GM12875 (cell line): ENCODE measurements at regions not wholly inside any gene's neighbourhood (a gene's known extent, or its start where the extent isn't known, plus 50 kb on each side); places are given as distances from the start of the nearest gene placed in this dataset.

Source experiments
- H3K4me3 ChIP-seq: one replicate; pipeline ENCODE4 v1.5.1; 2011; ENCODE audit warnings: low read depth, low read length, control low read depth
- TF ChIP-seq, protein P1 (sequence below): IDR thresholded peaks from 2 replicates; pipeline ENCODE4 v1.5.1; 2011; ENCODE audit warnings: low read depth, mild to moderate bottlenecking, control low read depth, inconsistent platforms, low read length, moderate library complexity, borderline replicate concordance; ENCODE audit not compliant: insufficient read depth

DNA sequence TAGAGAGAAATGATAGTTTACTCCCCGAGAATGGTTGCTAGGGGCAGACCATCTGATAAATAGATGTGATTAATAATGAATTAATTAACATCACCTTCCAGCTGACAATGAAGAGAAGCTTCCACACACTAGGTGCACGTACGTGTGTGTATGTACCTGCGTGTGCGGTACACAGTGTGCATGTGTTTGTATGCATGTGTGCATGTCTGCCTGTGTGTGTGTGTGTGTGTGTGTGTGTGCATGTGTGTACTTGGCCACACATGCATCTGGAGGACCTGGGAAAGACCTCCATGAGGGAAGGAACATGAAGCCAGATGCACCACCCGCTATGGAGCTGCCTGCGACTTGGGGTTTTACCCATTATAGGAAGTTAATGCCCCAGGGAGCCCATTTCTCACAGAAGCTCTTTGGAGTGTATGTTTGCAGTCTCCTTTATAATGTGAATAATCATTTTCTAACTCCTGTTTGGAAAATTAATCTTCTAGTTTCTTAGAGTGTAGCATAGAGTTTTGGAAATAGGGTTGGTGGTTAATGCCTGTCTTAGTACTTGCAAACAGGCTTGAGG, 229.1 kb downstream of the ENGASE start:
- H3K4me3 ChIP-seq: no peak overlapping the region
- TF ChIP-seq, protein P1, sequence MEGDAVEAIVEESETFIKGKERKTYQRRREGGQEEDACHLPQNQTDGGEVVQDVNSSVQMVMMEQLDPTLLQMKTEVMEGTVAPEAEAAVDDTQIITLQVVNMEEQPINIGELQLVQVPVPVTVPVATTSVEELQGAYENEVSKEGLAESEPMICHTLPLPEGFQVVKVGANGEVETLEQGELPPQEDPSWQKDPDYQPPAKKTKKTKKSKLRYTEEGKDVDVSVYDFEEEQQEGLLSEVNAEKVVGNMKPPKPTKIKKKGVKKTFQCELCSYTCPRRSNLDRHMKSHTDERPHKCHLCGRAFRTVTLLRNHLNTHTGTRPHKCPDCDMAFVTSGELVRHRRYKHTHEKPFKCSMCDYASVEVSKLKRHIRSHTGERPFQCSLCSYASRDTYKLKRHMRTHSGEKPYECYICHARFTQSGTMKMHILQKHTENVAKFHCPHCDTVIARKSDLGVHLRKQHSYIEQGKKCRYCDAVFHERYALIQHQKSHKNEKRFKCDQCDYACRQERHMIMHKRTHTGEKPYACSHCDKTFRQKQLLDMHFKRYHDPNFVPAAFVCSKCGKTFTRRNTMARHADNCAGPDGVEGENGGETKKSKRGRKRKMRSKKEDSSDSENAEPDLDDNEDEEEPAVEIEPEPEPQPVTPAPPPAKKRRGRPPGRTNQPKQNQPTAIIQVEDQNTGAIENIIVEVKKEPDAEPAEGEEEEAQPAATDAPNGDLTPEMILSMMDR: no peak

DNA sequence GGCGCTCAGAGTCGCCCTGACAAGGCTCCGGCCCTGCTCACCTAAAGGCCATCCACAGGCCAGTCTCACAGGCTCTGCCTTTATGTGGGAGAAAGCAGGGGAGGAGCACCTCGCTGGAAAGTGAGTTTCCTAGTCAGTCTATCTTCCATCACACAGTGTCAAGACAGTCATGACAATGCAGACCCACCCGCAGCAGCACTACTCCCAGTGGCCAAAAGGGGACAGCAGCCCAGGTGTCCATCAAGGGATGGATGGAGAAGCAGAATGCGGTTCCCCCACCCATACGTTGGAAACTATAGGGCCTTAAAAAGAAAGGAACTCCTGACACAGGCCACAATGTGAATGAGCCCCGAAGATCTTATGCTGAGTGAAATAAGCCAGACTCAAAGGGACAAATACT, 226.8 kb downstream of the ENGASE start:
- H3K4me3 ChIP-seq: no peak overlapping the region
- TF ChIP-seq, protein P1: no peak

DNA sequence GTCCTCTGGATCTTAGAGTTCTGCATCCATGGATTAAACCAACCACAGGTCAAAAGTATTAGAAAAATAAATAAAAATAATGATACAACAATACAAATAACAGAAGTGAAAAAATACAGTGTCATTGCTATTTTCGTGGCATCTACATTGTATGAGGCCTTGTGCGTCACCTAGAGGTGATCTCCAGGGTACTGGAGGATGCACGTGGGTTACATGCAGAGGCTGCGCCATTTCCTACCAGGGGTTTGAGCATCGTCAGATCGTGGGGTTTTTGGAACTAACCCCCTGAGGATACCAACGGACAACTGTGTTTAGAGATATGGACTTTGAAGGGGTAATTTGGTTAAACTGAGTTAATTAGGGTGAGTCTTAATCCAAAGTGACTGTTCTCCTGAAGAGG, 224.7 kb downstream of the ENGASE start:
- TF ChIP-seq, protein P1: no peak
- H3K4me3 ChIP-seq: no peak overlapping the region

DNA sequence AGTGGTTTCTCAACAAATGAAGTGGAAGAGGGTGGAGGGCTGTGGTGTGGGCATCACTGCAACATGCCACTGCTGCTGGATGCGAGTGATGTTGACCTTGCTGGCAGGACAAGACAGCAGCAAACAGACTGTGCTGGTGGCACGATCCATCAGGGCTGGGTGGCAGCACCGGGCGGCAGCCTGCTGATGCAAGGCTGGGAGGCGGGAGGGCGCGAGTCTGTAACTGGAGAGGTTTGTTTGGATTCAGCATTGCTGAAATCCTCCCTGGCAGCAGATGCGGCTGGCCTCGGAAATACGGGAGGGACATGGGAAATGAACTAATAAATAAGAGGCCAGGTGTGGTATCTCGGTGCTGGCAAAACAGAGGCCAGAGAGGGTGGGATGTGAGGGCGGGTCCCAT, 224.2 kb downstream of the ENGASE start:
- no peak overlapping the region for H3K4me3 ChIP-seq
- TF ChIP-seq, protein P1: no peak

DNA sequence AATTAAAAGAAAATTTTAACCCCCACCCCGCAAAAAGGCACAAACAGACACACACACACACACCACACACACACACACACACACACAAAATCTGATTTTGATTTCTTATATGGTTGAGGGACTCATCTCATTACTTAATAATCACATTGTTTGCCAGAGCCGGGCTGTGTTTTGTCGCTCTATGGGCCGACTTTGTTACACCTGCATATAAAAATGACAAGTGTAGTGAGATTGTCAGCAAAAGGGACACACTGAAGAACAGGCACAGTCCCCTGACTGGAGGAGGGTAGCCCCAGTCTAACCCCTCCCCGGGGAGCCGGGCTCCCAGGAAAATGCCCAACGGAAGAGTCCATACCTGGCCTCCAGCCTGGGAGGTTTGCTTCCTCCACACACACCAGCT, 221.6 kb downstream of the ENGASE start:
- TF ChIP-seq, protein P1: no peak
- no peak overlapping the region for H3K4me3 ChIP-seq

DNA sequence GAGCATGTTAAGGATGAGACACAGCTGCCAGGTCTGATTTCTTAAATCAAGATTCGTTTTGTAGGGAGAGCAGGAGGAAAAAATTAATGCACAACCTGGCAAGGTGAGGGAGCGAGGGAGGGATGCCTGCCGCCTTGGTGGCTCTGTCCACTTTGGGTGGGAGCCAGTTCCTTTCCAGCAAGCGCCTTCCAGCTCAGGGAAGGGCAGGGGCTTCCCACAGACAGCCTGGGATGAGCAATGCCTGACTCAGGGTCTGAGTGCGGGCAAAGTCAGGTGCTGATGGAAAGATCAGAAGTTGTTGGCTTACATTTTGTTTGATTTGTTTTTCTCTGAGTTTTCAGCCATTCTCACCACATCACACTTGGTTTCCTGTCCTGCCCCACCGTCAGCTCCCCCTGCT, 220.7 kb downstream of the ENGASE start:
- H3K4me3 ChIP-seq: no peak overlapping the region

DNA sequence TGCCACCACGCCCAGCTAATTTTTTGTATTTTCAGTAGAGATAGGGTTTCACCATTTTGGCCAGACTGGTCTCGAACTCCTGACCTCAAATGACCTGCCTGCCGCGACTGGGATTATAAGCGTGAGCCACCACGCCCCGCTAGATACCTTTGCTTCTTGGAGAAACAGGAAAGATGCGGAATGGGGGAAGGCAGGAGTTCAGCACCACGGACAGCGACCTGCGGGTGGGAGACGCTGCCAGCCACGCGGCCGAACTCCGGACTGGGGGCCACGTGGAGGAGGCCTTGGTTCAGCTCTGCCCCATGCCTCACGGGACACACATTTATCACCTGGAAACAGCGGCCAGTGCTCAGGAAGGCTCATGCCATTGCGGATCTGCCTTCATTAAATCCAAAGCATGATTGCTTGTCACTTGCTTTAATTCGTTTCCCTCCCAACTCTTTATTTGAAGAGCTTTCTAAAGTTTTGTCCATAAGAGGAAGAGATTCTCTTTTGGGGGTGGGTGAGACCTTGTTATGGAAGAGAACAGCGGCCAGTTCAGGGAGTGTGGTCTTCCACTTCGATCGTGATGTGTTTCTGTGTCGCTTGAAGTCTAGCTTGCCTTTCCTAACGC, 219.9 kb downstream of the ENGASE start:
- TF ChIP-seq, protein P1: no peak
- no peak overlapping the region for H3K4me3 ChIP-seq

More for the DNA sequence above, 220.7 kb downstream of the ENGASE start:
- TF ChIP-seq, protein P1: no peak
